Hypothalamus (tissue), 51 donors: ENCODE measurements at regions not wholly inside any gene's neighbourhood (a gene's known extent, or its start where the extent isn't known, plus 50 kb on each side); places are given as distances from the start of the nearest gene placed in this dataset.

Experiments
- DNase-seq, 51 donors: peaks; one replicate each; lab custom pipeline; 2025; lab: John Stamatoyannopoulos, UW

DNA sequence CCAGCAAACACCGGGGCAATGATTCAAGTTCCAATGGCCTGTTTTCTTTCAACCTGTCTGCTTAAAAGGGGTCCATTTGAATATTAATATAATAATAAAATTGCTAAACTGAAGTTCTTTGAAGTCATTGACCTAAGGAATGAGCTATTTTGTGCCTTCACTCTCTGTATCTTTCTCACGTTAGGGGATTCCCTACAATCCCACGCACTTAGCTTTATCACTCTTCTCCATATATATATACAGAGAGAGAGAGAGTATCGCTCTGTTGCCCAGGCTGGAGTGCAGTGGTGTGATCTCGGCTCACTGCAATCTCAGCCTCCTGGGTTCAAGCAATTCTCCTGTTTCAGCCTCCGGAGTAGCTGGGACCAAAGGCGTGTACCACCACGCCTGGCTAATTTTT, 83.9 kb upstream of the NWD2 start:
- DNase-seq, result no peak

- no peak for DNase-seq
These were observed 78.7 kb upstream of the NWD2 start for GRCh38 chr4:37165844-37166243.

DNA sequence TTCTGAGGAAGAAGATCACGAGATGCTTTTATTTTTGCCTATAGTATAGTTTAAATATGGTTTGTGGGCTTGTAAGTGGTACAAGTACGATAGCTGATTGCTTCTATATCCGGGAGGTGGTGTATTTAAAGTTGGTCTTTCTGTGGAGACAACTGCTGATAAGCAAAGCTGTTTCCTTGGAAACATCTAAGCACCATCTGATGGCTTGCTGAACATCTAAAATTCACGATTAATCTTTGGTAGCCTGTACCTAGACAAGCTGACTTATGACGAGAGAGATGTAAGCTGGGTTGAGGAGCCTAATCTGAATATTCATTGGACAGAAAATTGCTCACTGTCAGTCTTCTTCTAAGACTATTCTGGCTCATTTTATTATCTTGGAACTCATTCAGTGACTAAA, 74.6 kb upstream of the NWD2 start:
- DNase-seq, result no peak

DNA sequence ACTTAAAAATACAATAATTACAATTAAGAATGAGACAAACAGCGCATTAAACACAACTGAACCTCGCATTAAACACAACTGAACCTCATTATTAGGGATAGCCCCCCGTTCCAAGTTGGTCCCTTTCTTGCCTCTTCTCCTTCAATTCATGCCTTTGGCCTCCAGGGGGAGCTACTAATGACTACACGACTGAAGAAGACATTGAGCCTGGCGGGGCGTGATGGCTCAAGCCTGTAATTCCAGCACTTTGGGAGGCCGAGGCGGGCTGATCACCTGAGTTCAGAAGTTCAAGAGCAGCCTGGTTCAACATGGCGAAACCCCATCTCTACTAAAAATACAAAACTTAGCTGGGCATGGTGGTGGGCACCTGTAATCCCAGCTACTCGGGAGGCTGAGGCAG, 56.4 kb upstream of the NWD2 start:
- no peak for DNase-seq
